GM23338 (cell line): ENCODE measurements at regions not wholly inside any gene's neighbourhood (a gene's known extent, or its start where the extent isn't known, plus 50 kb on each side); places are given as distances from the start of the nearest gene placed in this dataset.

Source experiments
- EZH2 ChIP-seq: fragments of 200-600 bp; sonication (generic); IDR thresholded peaks from one replicate; pipeline ENCODE4 v1.8.0; 2017; ENCODE audit warnings: antibody characterized with exemption, mild to moderate bottlenecking, low read depth; ENCODE audit not compliant: unreplicated experiment
- EZH2phosphoT487 ChIP-seq: fragments of 200-600 bp; sonication (generic); IDR thresholded peaks from one replicate; pipeline ENCODE4 v1.8.1; 2018; ENCODE audit warnings: antibody characterized with exemption; ENCODE audit not compliant: unreplicated experiment
- POLR2AphosphoS5 ChIP-seq: IDR thresholded peaks from 2 replicates; pipeline ENCODE4 v1.6.1; 2016; ENCODE audit warnings: antibody characterized with exemption, low read depth
- TF ChIP-seq, protein P1 (sequence below), 2 experiments: fragments of 200-600 bp in 1 of 2; sonication (generic) in 1 of 2; conservative IDR thresholded peaks; 2 replicates each; pipeline versions ENCODE4 v1.5.1 to v1.6.1; 2016 to 2017; ENCODE audit warnings: antibody characterized with exemption in 2 of 2, low read depth in 2 of 2, mild to moderate bottlenecking in 2 of 2, moderate library complexity in 1 of 2

DNA sequence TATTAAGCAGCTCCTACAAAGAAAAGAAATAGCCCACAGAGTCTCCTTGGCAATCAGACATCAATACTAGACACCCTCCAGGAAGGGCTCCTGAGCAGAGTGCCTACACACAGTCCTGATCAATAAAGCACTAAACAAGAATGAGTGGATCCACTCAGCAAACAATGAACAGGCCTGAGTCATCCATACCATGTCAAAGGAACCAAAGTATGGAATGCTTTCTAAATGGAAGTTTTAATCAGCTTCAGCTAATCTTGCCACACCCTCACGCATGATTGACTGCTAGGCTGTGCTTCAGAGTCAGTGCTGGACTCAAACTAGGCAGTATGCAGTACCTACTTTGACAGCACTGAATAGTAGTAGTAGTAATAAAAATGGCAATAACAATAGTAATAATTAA lies 392.7 kb upstream of the HTR2A start:
- TF ChIP-seq, protein P1, sequence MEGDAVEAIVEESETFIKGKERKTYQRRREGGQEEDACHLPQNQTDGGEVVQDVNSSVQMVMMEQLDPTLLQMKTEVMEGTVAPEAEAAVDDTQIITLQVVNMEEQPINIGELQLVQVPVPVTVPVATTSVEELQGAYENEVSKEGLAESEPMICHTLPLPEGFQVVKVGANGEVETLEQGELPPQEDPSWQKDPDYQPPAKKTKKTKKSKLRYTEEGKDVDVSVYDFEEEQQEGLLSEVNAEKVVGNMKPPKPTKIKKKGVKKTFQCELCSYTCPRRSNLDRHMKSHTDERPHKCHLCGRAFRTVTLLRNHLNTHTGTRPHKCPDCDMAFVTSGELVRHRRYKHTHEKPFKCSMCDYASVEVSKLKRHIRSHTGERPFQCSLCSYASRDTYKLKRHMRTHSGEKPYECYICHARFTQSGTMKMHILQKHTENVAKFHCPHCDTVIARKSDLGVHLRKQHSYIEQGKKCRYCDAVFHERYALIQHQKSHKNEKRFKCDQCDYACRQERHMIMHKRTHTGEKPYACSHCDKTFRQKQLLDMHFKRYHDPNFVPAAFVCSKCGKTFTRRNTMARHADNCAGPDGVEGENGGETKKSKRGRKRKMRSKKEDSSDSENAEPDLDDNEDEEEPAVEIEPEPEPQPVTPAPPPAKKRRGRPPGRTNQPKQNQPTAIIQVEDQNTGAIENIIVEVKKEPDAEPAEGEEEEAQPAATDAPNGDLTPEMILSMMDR (conservative IDR thresholded peaks at IDR 0.05; ENCODE audit: low read depth in 2 of 2): no peak
- TF ChIP-seq EZH2phosphoT487 (no peak), POLR2AphosphoS5 (no peak), EZH2 (no peak)
